ENCODE measurements at regions not wholly inside any gene's neighbourhood (a gene's known extent, or its start where the extent isn't known, plus 50 kb on each side); places are given as distances from the start of the nearest gene placed in this dataset.

DNA sequence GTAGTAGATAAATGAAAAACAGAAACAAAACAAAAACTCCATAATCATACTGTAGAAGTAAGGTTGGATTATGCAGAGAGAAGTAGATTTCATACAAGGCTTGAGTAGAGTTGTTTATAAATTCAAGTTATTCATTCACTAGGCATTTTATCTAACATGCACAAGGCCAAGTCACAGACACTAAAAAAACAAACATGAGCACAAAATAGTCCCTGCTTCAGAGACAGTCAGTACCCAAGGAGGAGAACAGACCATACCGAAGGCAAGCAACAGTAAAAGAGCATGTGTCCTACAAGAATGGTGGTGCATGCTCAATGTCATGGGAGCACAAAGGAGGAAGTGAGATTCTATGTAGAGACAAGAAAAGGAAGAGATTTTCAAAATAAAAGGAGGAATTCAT is 796.5 kb upstream of the LRRC4C start (continued):
- TF ChIP-seq, protein P1, sequence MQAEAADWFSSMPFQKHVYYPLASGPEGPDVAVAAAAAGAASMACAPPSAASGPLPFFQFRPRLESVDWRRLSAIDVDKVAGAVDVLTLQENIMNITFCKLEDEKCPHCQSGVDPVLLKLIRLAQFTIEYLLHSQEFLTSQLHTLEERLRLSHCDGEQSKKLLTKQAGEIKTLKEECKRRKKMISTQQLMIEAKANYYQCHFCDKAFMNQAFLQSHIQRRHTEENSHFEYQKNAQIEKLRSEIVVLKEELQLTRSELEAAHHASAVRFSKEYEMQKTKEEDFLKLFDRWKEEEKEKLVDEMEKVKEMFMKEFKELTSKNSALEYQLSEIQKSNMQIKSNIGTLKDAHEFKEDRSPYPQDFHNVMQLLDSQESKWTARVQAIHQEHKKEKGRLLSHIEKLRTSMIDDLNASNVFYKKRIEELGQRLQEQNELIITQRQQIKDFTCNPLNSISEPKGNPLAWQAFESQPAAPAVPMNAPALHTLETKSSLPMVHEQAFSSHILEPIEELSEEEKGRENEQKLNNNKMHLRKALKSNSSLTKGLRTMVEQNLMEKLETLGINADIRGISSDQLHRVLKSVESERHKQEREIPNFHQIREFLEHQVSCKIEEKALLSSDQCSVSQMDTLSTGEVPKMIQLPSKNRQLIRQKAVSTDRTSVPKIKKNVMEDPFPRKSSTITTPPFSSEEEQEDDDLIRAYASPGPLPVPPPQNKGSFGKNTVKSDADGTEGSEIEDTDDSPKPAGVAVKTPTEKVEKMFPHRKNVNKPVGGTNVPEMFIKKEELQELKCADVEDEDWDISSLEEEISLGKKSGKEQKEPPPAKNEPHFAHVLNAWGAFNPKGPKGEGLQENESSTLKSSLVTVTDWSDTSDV (CRISPR knock-in tag; IDR thresholded peaks at IDR 0.05) = no peak
- TF ChIP-seq FOSL1 (CRISPR knock-in tag; IDR thresholded peaks at IDR 0.05; ENCODE audit: borderline replicate concordance) (no peak), ZSCAN22 (CRISPR knock-in tag; IDR thresholded peaks at IDR 0.05) (no peak), SMARCC2 (IDR thresholded peaks at IDR 0.05) (no peak), MTA1 (CRISPR knock-in tag; IDR thresholded peaks at IDR 0.05; ENCODE audit: borderline replicate concordance) (no peak), TAF15 (IDR thresholded peaks at IDR 0.05; ENCODE audit: low read depth, low read length, poor library complexity, severe bottlenecking) (no peak)
- TF ChIP-seq, protein P2, sequence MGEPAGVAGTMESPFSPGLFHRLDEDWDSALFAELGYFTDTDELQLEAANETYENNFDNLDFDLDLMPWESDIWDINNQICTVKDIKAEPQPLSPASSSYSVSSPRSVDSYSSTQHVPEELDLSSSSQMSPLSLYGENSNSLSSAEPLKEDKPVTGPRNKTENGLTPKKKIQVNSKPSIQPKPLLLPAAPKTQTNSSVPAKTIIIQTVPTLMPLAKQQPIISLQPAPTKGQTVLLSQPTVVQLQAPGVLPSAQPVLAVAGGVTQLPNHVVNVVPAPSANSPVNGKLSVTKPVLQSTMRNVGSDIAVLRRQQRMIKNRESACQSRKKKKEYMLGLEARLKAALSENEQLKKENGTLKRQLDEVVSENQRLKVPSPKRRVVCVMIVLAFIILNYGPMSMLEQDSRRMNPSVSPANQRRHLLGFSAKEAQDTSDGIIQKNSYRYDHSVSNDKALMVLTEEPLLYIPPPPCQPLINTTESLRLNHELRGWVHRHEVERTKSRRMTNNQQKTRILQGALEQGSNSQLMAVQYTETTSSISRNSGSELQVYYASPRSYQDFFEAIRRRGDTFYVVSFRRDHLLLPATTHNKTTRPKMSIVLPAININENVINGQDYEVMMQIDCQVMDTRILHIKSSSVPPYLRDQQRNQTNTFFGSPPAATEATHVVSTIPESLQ (CRISPR knock-in tag; conservative IDR thresholded peaks at IDR 0.05) = no peak

DNA sequence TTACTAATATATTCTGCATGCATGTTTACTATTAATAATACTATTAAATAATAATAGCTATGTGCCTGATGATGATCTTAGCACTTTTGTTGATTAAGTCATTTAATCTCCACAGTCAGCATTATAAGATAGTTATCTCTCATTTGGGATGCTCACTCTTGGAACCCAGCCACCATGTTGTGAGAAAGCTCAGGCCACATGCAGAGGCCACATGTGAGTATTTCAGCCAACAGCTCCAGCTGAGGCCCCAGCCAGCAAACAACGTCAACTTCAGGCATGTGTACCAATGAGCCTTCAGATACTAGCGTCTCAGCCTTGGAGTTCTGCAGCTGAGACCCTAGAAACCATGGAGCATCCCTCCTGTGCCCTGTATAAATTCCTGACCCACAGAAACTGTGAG is 798.1 kb upstream of the LRRC4C start:
- Histone ChIP-seq H3K36me3 (replicated peaks in 1 of 2; ENCODE audit: control insufficient read depth in 1 of 2, insufficient read depth in 2 of 2, low read length in 2 of 2) (no peaks in the 10 kb centered on the region), H3K9me3 (ENCODE audit: low read length) (peaks cover 78% of the 10 kb centered on the region), H3K4me3 (replicated peaks in 1 of 3; ENCODE audit: insufficient read depth in 1 of 3, low read depth in 2 of 3, low read length in 3 of 3) (no peak overlapping the region), H3K9ac (ENCODE audit: insufficient read depth, low read depth, low read length) (no peak overlapping the region), H3K4me2 (ENCODE audit: low read depth, low read length) (no peak overlapping the region), H2AFZ (ENCODE audit: low read length) (no peak overlapping the region), H3K79me2 (ENCODE audit: insufficient read depth, low read length) (no peaks in the 10 kb centered on the region), H3K27me3 (ENCODE audit: control insufficient read depth in 1 of 2, insufficient read depth in 2 of 2, low read length in 2 of 2) (no peaks in the 10 kb centered on the region; a peak in 1 of 5 replicates), H3K27ac (ENCODE audit: extremely low read length, insufficient read depth, low read length) (no peak overlapping the region), H4K20me1 (ENCODE audit: insufficient read depth, low read length) (no peaks in the 10 kb centered on the region), H3K4me1 (ENCODE audit: insufficient read depth, low read length) (no peaks in the 10 kb centered on the region)
- no peak for DNase-seq (ENCODE audit: low spot score)
- FAIRE-seq = no peak
- in situ Hi-C loops (cut with HindIII; ENCODE audit: extremely low pct_ligation_motif_present, low pct_unique_long_range_greater_than_20kb) (no loop called here), intact Hi-C loops (cut with micrococcal nuclease; ENCODE audit: unreplicated experiment) (no loop called here)
- CTCF ChIA-PET (ENCODE audit: low intra/inter-chr PET ratio, low total read pairs) = no interaction called here
- POLR2A ChIA-PET = no interaction called here
- ATAC-seq = no peak
- WGBS (ENCODE audit: low lambda C conversion rate) = 0% methylated on average over 2 of the region's 2 CpGs
- BruUV-seq (replicated peaks) = no TSS peak
- no peak for TF ChIP-seq RCOR2 (CRISPR knock-in tag; IDR thresholded peaks at IDR 0.05)
- TF ChIP-seq, protein P3, sequence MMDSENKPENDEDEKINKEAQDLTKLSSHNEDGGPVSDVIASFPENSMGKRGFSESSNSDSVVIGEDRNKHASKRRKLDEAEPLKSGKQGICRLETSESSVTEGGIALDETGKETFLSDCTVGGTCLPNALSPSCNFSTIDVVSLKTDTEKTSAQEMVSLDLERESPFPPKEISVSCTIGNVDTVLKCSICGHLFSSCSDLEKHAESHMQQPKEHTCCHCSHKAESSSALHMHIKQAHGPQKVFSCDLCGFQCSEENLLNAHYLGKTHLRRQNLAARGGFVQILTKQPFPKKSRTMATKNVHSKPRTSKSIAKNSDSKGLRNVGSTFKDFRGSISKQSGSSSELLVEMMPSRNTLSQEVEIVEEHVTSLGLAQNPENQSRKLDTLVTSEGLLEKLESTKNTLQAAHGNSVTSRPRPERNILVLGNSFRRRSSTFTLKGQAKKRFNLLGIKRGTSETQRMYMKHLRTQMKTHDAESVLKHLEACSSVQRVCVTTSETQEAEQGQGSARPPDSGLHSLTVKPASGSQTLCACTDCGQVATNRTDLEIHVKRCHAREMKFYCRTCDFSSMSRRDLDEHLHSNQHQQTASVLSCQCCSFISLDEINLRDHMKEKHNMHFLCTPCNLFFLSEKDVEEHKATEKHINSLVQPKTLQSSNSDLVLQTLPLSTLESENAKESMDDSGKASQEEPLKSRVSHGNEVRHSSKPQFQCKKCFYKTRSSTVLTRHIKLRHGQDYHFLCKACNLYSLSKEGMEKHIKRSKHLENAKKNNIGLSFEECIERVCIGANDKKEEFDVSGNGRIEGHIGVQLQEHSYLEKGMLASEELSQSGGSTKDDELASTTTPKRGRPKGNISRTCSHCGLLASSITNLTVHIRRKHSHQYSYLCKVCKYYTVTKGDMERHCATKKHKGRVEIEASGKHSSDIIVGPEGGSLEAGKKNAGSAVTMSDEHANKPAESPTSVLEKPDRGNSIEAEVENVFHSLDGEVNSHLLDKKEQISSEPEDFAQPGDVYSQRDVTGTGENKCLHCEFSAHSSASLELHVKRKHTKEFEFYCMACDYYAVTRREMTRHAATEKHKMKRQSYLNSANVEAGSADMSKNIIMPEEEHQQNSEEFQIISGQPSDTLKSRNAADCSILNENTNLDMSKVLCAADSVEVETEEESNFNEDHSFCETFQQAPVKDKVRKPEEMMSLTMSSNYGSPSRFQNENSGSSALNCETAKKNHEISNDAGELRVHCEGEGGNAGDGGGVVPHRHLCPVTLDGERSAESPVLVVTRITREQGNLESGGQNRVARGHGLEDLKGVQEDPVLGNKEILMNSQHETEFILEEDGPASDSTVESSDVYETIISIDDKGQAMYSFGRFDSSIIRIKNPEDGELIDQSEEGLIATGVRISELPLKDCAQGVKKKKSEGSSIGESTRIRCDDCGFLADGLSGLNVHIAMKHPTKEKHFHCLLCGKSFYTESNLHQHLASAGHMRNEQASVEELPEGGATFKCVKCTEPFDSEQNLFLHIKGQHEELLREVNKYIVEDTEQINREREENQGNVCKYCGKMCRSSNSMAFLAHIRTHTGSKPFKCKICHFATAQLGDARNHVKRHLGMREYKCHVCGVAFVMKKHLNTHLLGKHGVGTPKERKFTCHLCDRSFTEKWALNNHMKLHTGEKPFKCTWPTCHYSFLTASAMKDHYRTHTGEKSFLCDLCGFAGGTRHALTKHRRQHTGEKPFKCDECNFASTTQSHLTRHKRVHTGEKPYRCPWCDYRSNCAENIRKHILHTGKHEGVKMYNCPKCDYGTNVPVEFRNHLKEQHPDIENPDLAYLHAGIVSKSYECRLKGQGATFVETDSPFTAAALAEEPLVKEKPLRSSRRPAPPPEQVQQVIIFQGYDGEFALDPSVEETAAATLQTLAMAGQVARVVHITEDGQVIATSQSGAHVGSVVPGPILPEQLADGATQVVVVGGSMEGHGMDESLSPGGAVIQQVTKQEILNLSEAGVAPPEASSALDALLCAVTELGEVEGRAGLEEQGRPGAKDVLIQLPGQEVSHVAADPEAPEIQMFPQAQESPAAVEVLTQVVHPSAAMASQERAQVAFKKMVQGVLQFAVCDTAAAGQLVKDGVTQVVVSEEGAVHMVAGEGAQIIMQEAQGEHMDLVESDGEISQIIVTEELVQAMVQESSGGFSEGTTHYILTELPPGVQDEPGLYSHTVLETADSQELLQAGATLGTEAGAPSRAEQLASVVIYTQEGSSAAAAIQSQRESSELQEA (CRISPR knock-in tag; IDR thresholded peaks at IDR 0.05; ENCODE audit: not compliant biosample characterization) = no peak
